Adrenal gland (tissue), 5 donors: ENCODE measurements at regions not wholly inside any gene's neighbourhood (a gene's known extent, or its start where the extent isn't known, plus 50 kb on each side); places are given as distances from the start of the nearest gene placed in this dataset.

ENCODE experiments used
- POLR2A ChIP-seq, 2 donors: fragments of 450-650 bp; IDR thresholded peaks; one replicate each; pipeline ENCODE4 v1.6.1; 2017; ENCODE audit warnings: antibody characterized with exemption in 2 of 2, mild to moderate bottlenecking in 2 of 2, moderate library complexity in 1 of 2
- TF ChIP-seq, protein P1 (sequence below), 6 experiments: fragments of 450-650 bp in 4 of 6; fragments of 200-600 bp in 2 of 6; sonication (generic) in 1 of 6; IDR thresholded peaks; 1 replicate in 5 of 6; 2 replicates in 1 of 6; pipeline versions ENCODE4 v1.5.1 to v1.8.0; 2016 to 2021; ENCODE audit warnings: antibody characterized with exemption in 6 of 6, mild to moderate bottlenecking in 2 of 6, moderate library complexity in 1 of 6
- donor health status: DM: no; HTN: no; CAD: no.

DNA sequence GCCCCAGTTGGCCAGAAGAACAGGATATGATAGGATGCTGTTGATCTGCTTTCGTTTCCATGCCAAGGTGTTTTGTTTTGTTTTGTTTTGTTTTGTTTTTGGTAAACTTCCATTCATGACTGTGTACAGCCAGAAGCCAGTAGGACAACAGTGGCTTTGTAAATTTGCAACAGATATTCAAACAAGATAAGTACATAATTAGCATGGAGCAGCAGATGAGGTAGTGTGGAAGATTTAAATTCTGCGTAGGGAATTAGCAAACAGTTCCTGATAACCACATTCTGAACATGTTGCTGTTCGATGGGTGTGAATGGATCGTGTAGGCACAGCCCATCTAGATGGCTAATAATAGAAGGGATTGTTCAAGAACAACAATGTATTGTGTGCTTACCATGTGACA, 1080.1 kb upstream of the RBFOX1 start:
- TF ChIP-seq, protein P1, sequence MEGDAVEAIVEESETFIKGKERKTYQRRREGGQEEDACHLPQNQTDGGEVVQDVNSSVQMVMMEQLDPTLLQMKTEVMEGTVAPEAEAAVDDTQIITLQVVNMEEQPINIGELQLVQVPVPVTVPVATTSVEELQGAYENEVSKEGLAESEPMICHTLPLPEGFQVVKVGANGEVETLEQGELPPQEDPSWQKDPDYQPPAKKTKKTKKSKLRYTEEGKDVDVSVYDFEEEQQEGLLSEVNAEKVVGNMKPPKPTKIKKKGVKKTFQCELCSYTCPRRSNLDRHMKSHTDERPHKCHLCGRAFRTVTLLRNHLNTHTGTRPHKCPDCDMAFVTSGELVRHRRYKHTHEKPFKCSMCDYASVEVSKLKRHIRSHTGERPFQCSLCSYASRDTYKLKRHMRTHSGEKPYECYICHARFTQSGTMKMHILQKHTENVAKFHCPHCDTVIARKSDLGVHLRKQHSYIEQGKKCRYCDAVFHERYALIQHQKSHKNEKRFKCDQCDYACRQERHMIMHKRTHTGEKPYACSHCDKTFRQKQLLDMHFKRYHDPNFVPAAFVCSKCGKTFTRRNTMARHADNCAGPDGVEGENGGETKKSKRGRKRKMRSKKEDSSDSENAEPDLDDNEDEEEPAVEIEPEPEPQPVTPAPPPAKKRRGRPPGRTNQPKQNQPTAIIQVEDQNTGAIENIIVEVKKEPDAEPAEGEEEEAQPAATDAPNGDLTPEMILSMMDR (IDR thresholded peaks at IDR 0.05): no peak
- TF ChIP-seq POLR2A (IDR thresholded peaks at IDR 0.05): no peak
